Stimulated activated CD4-positive, alpha-beta T cell treated with anti-CD3 and anti-CD28 coated beads, Interleukin-15, amount 100 ng/mL, for 48 hours (primary cell): ENCODE measurements at regions not wholly inside any gene's neighbourhood (a gene's known extent, or its start where the extent isn't known, plus 50 kb on each side); places are given as distances from the start of the nearest gene placed in this dataset.
"Not testable (repeated sequence)": the region's sequence is repeated elsewhere in the genome, so short reads cannot be mapped to it uniquely, and the experiment has no call there.

Source experiments
- DNase-seq, 2 donors: peaks; one replicate each; pipeline ENCODE4 v3.0.0-alpha.2; 2020; ENCODE audit warnings: low read depth in 2 of 2

DNA sequence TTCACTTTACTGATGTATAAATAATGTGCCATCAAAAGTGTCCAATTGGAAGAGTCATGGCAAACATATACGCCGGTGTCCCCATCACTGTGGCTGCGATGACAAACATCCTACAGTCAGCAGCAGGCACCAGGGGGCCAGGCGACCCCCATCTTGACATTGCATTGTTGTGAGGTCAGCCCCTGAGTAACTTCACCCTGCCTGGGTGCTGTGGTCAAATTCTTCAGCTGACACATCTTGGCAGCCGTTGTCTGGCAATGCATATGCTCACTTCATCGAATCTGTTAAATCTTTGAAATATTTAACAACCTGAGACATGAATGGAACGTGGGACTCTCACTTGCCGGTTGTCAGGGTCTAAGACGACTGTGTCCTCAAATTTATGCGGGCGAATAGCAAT lies 430.9 kb downstream of the BRD1 start:
- DNase-seq = no peak

- no peak for DNase-seq
These were observed 432.1 kb downstream of the BRD1 start for GRCh38 chr22:49395617-49396016.

DNA sequence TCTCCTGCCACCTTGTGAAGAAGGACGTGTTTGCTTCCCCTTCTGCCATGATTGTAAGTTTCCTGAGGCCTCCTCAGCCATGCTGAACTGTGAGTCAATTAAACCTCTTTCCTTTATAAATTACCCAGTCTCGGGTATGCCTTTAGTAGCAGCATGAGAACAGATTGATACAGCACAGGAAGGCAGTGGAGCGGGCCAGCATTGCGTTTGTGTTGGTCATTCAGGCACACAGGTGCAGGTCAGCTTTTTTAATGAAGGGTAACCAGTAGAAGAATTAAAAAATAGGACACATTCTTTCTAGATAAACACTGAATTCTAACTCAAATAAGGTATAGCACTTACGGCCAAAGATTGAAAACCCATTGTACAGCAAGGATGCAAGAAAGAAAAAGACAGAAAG lies 432.6 kb downstream of the BRD1 start:
- DNase-seq = not testable (repeated sequence)

DNA sequence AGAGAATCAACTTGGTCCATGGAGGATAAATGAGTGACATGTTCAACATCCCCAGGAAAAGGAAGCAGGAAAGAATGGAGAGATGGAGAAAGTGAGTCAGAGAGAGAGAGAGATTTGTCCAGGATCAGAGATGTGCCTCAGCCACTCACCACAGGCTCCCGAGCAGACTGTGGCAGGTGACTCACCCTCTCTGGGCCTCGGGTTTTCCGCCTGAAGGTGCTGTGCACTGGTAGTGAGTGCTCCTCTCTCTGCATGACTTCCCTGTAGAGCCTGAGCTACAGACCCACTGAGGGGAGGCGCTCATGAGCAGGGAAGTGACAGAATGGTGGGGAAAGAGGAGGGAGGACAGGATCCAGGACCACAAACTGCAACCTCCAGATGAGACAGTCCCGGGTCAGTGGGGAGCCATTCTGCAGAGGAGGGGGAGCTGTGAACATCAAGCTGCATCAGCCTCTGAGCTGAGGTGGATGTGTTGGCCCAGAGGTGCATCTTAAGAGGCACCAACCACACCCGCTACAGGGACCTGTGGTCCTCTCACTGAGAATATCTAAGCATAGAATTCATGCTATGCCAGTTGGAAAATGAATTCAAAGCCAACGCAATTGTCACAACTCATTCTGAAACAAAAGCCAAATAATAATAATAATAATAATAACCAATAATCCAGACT lies 433.4 kb downstream of the BRD1 start:
- no peak for DNase-seq

DNA sequence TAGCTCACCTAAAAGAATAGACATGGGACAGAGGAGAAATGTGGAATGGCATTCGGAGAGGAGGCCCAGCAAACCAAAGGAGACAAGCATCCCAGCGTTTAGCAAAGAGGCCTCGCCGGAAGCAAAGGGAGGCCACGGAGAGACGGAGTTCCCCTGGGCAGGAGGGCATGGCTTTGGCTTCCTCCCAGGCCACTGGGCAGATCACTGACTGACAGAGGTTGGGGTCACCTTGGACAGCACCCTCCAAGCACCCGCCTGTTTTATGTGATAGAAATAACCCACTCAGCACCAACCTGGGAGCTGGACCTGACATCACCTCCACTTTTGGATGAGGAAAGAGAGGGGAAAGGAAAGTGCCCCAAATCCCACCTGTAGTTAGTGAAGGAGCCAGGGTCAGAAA lies 434.1 kb downstream of the BRD1 start:
- DNase-seq = no peak

DNA sequence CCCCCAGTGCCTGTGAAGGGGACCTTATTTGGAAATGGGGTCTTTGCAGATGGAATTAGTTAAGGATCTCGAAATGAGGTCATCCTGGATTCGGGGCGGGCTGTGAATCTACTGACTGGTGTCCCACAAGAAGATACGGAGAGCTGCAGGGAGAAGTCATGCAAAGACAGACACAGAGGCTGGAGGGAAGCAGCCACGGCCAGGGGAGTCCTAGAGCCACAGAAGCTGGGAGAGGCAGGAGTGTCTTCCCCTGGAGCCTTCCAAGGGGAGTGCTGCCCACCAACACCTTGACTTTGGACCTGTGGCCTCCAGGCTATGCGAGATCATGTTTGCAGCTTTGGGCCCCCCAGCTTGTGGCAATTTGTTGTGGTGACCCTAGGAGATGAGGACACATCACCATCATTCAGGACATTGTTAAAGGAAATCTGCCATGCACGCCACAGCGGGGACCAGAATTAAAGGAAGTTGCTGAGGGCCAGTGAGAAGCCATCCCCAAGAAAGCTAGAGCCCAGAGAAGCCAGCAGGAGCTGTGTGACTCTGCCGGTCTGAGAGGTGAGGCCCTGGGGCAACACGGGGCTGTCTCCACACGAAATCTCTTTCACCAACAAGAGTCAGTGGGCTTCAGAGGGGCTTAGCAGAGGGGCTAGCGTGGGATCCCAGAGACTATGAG lies 434.7 kb downstream of the BRD1 start:
- DNase-seq = no peak

GRCh38 chr22:49392247-49392646 lies 435.4 kb downstream of the BRD1 start:
- no peak for DNase-seq

- DNase-seq = no peak
These were observed 436.2 kb downstream of the BRD1 start for GRCh38 chr22:49391436-49391835.

GRCh38 chr22:49390954-49391353 lies 436.7 kb downstream of the BRD1 start:
- DNase-seq = no peak

GRCh38 chr22:49383909-49384308 lies 443.8 kb downstream of the BRD1 start:
- not testable (repeated sequence) for DNase-seq

- no peak for DNase-seq
These were observed 445.3 kb downstream of the BRD1 start for GRCh38 chr22:49382451-49382735.

DNA sequence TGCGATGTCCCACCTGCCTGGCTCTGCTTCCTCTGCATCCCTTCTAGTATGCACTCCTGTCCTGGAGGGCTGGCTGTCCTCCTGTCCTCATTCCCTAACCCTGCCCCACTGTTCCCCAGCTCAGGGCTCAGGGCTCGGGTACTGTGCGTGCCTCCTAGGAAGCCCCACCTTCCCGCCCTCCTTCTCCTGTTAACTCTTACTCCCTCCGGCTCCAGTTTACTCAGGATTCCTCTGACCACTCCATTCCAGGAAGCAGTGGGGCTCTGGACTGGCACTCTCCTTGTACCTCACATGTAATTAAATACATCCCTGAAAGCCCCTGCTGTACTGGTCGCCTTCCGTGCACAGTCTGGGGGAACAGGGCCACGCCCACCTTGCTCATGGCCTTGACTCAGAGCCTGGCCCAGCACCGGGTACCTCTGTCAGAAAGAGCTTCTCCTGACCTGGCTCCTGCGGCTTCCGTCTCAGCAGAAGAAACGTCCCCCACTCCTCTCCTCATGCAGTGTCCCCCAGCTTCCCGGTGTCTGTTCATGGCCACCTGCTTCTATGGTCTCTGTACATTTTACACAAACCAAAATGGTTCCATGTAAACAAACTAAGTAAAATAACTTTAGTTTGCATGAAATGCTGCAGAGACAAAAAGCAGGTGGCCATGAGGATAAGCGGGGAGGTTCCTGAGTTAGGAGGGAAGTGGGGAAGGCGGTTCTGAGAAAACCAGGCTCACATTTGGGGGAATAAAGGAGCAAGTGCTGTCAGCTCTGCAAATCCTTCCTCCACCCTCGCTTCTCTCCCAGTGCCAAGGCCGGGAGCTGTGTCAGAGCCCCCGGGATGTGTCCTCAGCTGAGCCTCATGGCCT lies 445.9 kb downstream of the BRD1 start:
- DNase-seq = no peak

DNA sequence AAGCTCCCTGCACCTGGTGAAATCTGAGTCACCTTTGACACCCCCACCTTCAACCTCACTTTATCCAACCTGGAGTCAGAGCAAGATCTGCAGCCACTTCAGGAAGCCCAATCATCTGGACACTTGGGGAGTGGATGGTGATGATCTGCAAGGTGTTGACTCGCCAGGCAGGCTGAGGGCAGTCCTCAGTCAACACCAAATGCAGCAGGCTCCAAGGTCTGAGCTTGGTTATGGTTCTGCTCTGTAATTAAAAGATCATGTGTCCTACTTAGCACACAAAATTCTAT lies 446.9 kb downstream of the BRD1 start:
- no peak for DNase-seq

DNA sequence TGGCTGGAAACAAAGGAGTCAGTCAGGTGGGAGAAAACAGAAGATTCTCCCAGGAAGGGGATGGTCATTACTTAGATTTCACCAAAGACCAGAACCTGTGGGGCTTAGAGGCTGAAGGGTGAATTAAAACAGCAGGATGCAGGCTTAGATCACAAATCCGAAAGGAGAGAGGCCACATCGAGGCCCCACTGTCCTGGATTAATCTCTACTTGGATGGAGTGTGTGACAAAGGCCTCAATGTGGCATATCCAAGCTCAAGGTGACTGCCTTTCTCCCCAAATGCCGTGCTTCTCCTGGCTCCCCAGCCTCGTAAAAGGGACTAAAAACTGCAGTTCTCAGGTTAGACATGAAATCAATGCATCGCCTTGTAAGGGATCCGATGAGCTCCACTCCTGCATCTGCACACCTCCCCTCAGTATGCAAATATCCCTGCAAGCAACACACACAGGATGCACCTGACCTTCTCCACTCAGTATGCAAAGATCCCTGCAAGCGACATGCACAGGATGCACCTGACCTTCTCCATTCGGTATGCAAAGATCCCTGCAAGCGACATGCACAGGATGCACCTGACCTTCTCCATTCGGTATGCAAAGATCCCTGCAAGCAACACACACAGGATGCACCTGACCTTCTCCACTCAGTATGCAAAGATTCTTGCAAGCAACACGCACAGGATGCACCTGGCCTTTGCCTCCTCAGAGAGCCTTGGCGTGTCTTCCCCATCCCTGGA lies 447.4 kb downstream of the BRD1 start:
- no peak for DNase-seq

GRCh38 chr22:49377306-49377705 lies 450.4 kb downstream of the BRD1 start:
- DNase-seq = no peak

DNA sequence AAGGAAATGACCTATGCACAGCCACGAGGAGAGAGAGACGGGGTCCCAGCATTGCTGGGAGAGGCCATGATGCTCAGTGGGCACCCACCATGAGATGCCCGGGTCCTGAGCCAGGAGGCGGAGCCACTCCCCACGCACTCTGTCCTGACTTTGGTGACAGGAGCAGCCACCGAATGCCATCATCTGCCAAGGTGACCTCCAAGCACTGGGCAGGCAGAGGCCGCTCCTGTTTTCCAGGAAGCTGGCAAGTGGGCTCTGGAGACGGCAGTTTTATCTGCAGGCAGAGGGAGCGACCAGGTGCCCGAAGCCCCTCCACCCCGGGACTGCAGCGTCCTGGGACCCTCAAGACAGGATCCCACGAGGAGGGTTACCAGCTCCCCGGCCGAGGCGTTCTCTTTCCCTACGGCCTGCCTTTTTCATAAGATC lies 453.9 kb downstream of the BRD1 start:
- no peak for DNase-seq

GRCh38 chr22:49373289-49373666 lies 454.4 kb downstream of the BRD1 start:
- no peak for DNase-seq

- no peak for DNase-seq
These were observed 455.0 kb downstream of the BRD1 start for GRCh38 chr22:49372530-49373288.

GRCh38 chr22:49372111-49372529 lies 455.6 kb downstream of the BRD1 start:
- no peak for DNase-seq

DNA sequence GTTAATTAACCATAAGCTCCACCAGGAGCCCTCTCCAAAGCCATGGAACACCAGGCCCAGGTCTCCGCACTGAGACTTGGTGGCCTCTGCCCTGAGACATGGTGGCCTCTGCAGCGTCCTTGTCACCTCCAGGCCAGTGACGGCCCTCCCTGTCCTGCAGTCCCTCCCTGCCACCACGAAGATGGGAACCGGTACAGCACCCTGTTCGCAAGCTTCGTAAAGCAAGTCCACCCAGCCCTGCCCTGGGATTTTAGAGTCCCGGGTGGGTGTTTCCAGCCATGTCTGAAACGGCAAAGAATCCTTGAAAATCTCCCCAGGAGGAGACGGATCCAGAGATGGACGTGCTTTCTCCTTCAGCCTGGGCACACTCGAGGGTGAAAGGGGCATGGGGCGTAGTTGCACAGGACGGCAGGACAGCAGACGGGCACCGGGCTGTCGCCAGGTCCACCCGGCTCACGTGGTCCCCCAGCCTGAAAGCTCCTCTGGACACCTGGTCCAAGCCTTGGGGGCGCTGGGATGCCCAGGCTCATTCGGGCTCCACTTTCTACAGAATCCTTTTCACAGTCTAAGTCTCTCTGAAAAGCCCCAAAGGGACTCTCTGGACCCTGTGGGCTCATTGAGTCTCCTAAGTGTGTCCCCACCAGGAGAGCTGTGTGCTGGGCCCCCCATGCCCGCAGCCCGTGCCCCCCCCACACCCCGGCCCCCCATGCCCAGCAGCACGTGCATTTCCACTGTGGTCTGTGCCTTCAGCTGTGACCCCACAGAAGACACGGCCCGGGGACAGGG lies 456.2 kb downstream of the BRD1 start:
- no peak for DNase-seq
